Brain microvascular endothelial cell (primary cell): ENCODE measurements at regions not wholly inside any gene's neighbourhood (a gene's known extent, or its start where the extent isn't known, plus 50 kb on each side); places are given as distances from the start of the nearest gene placed in this dataset.

Source experiments
- DNase-seq: peaks from one replicate; pipeline ENCODE4 v3.0.0-alpha.2; 2020
- H3K27ac ChIP-seq: fragments of 250-450 bp; sonication (Bioruptor Pico); 2 replicates; pipeline ENCODE4 v1.5.1; 2020; ENCODE audit warnings: mild to moderate bottlenecking, moderate library complexity
- H3K27me3 ChIP-seq: fragments of 250-450 bp; sonication (Bioruptor Pico); replicated peaks from 2 replicates; pipeline ENCODE4 v1.5.1; 2020; ENCODE audit warnings: mild to moderate bottlenecking
- H3K36me3 ChIP-seq: fragments of 250-450 bp; sonication (Bioruptor Pico); replicated peaks from 2 replicates; pipeline ENCODE4 v1.5.1; 2020; ENCODE audit warnings: mild to moderate bottlenecking
- H3K4me3 ChIP-seq: 2 replicates; pipeline ENCODE4 v1.5.1; 2011; ENCODE audit warnings: low read depth, mild to moderate bottlenecking, control low read depth, low read length, moderate library complexity
- CTCF ChIP-seq: IDR thresholded peaks from 2 replicates; pipeline ENCODE4 v1.5.1; 2011; ENCODE audit warnings: low read depth, mild to moderate bottlenecking, moderate library complexity, low read length, control low read depth, inconsistent platforms; ENCODE audit errors: missing control alignments
- in situ Hi-C: cut with HindIII; loops from 2 replicates; pipeline ENCODE4 v1.10.0; 2017; ENCODE audit warnings: low sequenced_read_pairs, low pct_ligation_motif_present

- H3K4me3 ChIP-seq, result no peak overlapping the region
- in situ Hi-C loops, result no loop called here
- TF ChIP-seq CTCF, result no peak
- no peaks in the 10 kb centered on the region for H3K36me3 ChIP-seq
- no peaks in the 10 kb centered on the region for H3K27me3 ChIP-seq
- H3K27ac ChIP-seq, result no peak overlapping the region
- DNase-seq, result no peak
These were observed 297.2 kb upstream of the ATP10A start for GRCh38 chr15:26160343-26160742.

- no peak for TF ChIP-seq CTCF
These were observed 295.0 kb upstream of the ATP10A start for GRCh38 chr15:26158176-26158575.

GRCh38 chr15:26157081-26157480 is 294.0 kb upstream of the ATP10A start:
- Histone ChIP-seq H3K36me3 (no peaks in the 10 kb centered on the region), H3K27ac (no peak overlapping the region), H3K27me3 (no peaks in the 10 kb centered on the region), H3K4me3 (no peak overlapping the region)
- in situ Hi-C loops, result no loop called here
- no peak for DNase-seq
- TF ChIP-seq CTCF, result no peak

More at GRCh38 chr15:26158176-26158575, 295.0 kb upstream of the ATP10A start:
- no peaks in the 10 kb centered on the region for H3K27me3 ChIP-seq
- no peak for DNase-seq
- no peak overlapping the region for H3K27ac ChIP-seq
- in situ Hi-C loops, result no loop called here
- no peak overlapping the region for H3K4me3 ChIP-seq
- no peaks in the 10 kb centered on the region for H3K36me3 ChIP-seq

DNA sequence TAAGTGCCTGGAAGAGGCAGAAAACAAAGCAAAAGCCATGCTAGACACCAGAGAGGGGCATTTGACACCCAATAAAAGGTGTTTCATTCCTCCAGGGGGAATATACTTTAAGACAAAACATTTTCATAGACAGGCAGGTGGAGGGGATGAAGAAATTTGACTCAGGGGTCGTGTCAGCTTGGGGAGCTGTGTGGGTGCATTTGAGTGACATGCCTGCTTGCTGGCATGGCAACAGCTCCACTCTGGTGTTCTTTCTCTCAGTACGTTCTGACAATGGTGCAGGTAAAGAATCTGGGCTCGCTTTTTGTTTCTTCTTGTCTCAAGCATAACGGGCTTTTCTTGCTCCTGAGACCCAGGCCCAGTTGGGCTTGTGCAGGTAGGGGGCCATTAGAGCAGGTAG is 292.9 kb upstream of the ATP10A start:
- no peak overlapping the region for H3K4me3 ChIP-seq
- TF ChIP-seq CTCF, result no peak
- H3K27me3 ChIP-seq, result no peaks in the 10 kb centered on the region
- in situ Hi-C loops, result no loop called here
- no peak overlapping the region for H3K27ac ChIP-seq
- no peaks in the 10 kb centered on the region for H3K36me3 ChIP-seq
- no peak for DNase-seq

- H3K4me3 ChIP-seq, result no peak overlapping the region
These were observed 285.2 kb upstream of the ATP10A start for GRCh38 chr15:26148156-26148860.

More at GRCh38 chr15:26148156-26148860, 285.2 kb upstream of the ATP10A start:
- Histone ChIP-seq H3K27ac (no peak overlapping the region), H3K27me3 (no peaks in the 10 kb centered on the region), H3K36me3 (no peaks in the 10 kb centered on the region)
- in situ Hi-C loops, result no loop called here
- no peak for DNase-seq
- TF ChIP-seq CTCF, result no peak
